KMS-11 (cell line): ENCODE measurements at regions not wholly inside any gene's neighbourhood (a gene's known extent, or its start where the extent isn't known, plus 50 kb on each side); places are given as distances from the start of the nearest gene placed in this dataset.
"Not testable (repeated sequence)": the region's sequence is repeated elsewhere in the genome, so short reads cannot be mapped to it uniquely, and the experiment has no call there.

Experiments
- H2AFZ ChIP-seq: fragments of 200-600 bp; sonication (generic); 2 replicates; pipeline ENCODE4 v1.6.1; 2016; ENCODE audit warnings: antibody characterized with exemption, mixed run types, low read depth
- H3K27ac ChIP-seq: fragments of 200-600 bp; sonication (generic); 2 replicates; pipeline ENCODE4 v1.6.1; 2016; ENCODE audit warnings: mild to moderate bottlenecking, mixed run types
- H3K27me3 ChIP-seq: fragments of 200-600 bp; sonication (generic); 2 replicates; pipeline ENCODE4 v1.6.1; 2017; ENCODE audit warnings: mild to moderate bottlenecking, low read depth, mixed run types, moderate library complexity; ENCODE audit not compliant: insufficient read depth
- H3K36me3 ChIP-seq: fragments of 200-600 bp; sonication (generic); 2 replicates; pipeline ENCODE4 v1.6.1; 2017; ENCODE audit warnings: mild to moderate bottlenecking, mixed run types; ENCODE audit not compliant: insufficient read depth
- H3K4me1 ChIP-seq: fragments of 200-600 bp; sonication (generic); 2 replicates; pipeline ENCODE4 v1.6.1; 2016; ENCODE audit warnings: mild to moderate bottlenecking, low read depth, mixed run types; ENCODE audit not compliant: poor library complexity, severe bottlenecking
- H3K4me2 ChIP-seq: fragments of 200-600 bp; sonication (generic); 2 replicates; pipeline ENCODE4 v1.7.0; 2016; ENCODE audit warnings: mild to moderate bottlenecking, mixed run types
- H3K4me3 ChIP-seq: fragments of 200-600 bp; sonication (generic); IDR thresholded peaks from 2 replicates; pipeline ENCODE4 v1.6.1; 2017; ENCODE audit warnings: low read depth, low read length, mixed read lengths; ENCODE audit not compliant: insufficient read depth
- H3K79me2 ChIP-seq: fragments of 200-600 bp; sonication (generic); 2 replicates; pipeline ENCODE4 v1.6.1; 2016; ENCODE audit warnings: low read depth, mixed run types; ENCODE audit not compliant: insufficient read depth
- H3K9ac ChIP-seq: fragments of 200-600 bp; sonication (generic); 2 replicates; pipeline ENCODE4 v1.6.1; 2016; ENCODE audit warnings: mild to moderate bottlenecking, mixed run types
- H4K20me1 ChIP-seq: fragments of 200-600 bp; sonication (generic); 2 replicates; pipeline ENCODE4 v1.6.1; 2016; ENCODE audit warnings: mild to moderate bottlenecking, mixed run types; ENCODE audit not compliant: insufficient read depth
- TF ChIP-seq, protein P1 (sequence below): fragments of 200-600 bp; sonication (generic); conservative IDR thresholded peaks from 2 replicates; pipeline ENCODE4 v1.6.1; 2017; ENCODE audit warnings: low read depth, mild to moderate bottlenecking, antibody characterized with exemption, low read length, moderate library complexity, mixed read lengths

DNA sequence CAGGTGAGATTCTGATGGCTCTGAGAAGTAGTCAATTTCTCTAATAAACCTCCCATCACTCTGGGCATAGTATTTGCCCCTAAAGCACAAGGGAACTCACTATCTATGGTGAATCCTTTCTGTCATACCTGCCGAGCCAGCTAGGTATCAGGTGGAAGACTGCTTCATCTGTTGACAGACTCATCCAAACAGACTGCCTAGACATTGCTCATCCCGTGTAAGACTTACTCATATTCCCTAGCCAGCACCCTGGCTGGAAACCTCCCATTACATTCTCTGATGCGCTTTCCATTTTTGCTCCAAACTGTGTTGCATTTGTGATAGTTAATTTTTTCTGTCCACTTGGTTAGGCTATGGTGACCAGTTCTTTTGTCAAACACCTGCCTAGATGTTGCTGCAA lies 595.9 kb downstream of the DNAH5 start:
- no peak overlapping the region for H3K9ac ChIP-seq
- no peaks in the 10 kb centered on the region for H3K79me2 ChIP-seq
- no peak overlapping the region for H3K27ac ChIP-seq
- H2AFZ ChIP-seq: no peak overlapping the region
- no peaks in the 10 kb centered on the region for H4K20me1 ChIP-seq
- no peaks in the 10 kb centered on the region for H3K36me3 ChIP-seq
- H3K27me3 ChIP-seq: no peaks in the 10 kb centered on the region
- no peak overlapping the region for H3K4me3 ChIP-seq
- no peaks in the 10 kb centered on the region for H3K4me1 ChIP-seq
- TF ChIP-seq, protein P1, sequence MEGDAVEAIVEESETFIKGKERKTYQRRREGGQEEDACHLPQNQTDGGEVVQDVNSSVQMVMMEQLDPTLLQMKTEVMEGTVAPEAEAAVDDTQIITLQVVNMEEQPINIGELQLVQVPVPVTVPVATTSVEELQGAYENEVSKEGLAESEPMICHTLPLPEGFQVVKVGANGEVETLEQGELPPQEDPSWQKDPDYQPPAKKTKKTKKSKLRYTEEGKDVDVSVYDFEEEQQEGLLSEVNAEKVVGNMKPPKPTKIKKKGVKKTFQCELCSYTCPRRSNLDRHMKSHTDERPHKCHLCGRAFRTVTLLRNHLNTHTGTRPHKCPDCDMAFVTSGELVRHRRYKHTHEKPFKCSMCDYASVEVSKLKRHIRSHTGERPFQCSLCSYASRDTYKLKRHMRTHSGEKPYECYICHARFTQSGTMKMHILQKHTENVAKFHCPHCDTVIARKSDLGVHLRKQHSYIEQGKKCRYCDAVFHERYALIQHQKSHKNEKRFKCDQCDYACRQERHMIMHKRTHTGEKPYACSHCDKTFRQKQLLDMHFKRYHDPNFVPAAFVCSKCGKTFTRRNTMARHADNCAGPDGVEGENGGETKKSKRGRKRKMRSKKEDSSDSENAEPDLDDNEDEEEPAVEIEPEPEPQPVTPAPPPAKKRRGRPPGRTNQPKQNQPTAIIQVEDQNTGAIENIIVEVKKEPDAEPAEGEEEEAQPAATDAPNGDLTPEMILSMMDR: no peak
- H3K4me2 ChIP-seq: no peak overlapping the region

DNA sequence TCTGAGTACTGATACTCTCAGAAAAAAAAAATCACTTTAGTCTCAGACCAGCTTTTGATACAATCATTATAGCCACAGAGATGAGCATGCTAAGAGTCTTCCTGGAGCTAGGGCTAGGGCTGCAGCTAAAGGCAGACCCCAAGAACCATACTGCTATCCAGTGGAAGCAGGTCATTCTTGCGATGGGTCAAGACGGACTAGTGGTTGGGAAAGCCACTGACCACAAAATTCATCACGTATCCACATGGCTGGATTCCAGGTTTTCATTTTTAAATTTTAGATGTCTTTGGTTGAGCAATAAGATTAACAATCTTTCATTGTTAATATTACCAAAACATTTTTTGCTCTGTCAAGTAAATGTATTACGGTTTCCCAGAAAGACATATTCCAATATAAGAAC lies 598.1 kb downstream of the DNAH5 start:
- Histone ChIP-seq H3K9ac (no peak overlapping the region), H2AFZ (no peak overlapping the region), H4K20me1 (no peaks in the 10 kb centered on the region), H3K79me2 (no peaks in the 10 kb centered on the region), H3K27ac (no peak overlapping the region), H3K4me1 (no peaks in the 10 kb centered on the region), H3K27me3 (no peaks in the 10 kb centered on the region), H3K4me3 (no peak overlapping the region), H3K36me3 (no peaks in the 10 kb centered on the region), H3K4me2 (no peak overlapping the region)
- TF ChIP-seq, protein P1: no peak

DNA sequence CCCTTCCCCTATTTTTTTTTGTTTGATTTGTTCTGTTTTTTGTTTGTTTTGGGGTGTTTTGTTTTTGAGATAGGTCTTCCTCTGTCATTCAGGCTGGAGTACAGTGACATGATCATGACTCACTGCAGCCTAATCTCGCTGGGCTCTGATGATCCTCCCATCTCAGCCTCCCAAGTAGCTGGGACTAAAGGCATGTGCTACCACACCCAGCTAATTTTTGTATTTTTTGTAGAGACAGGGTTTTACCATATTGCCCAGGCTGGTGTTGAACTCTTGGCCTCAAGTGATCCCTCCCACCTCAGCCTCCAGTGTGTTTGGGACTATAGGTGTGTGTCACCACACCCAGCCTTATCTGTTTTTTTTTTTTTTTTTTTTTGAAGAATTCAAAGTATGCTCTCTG lies 605.4 kb downstream of the DNAH5 start:
- TF ChIP-seq, protein P1: no peak
- no peak overlapping the region for H3K4me2 ChIP-seq
- no peaks in the 10 kb centered on the region for H3K4me1 ChIP-seq

DNA sequence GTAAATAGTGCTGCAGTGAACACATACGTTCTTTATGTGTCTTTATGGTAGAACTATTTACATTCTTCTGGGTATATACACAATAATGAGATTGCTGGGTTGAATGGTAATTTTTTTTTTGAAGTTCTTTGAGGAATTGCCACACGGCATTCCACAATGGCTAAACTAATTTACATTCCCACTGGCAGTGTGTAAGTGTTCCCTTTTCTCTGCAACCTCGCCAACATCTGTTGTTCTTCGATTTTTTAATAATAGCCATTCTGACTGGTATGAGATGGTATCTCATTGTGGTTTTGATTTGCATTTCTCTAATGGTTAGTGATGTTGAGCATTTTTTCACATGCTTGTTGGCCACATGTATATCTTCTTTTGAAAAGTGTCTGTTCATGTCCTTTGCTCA lies 609.5 kb downstream of the DNAH5 start:
- H3K9ac ChIP-seq, H2AFZ ChIP-seq, H4K20me1 ChIP-seq, H3K4me1 ChIP-seq, H3K4me3 ChIP-seq, H3K79me2 ChIP-seq, H3K27ac ChIP-seq, H3K36me3 ChIP-seq, H3K27me3 ChIP-seq, H3K4me2 ChIP-seq: not testable (repeated sequence)

More for the DNA sequence above, 605.4 kb downstream of the DNAH5 start:
- Histone ChIP-seq H3K36me3 (no peaks in the 10 kb centered on the region), H3K79me2 (no peaks in the 10 kb centered on the region), H3K27ac (no peak overlapping the region), H2AFZ (no peak overlapping the region), H3K9ac (no peak overlapping the region), H3K4me3 (no peak overlapping the region), H4K20me1 (no peaks in the 10 kb centered on the region), H3K27me3 (no peaks in the 10 kb centered on the region)

DNA sequence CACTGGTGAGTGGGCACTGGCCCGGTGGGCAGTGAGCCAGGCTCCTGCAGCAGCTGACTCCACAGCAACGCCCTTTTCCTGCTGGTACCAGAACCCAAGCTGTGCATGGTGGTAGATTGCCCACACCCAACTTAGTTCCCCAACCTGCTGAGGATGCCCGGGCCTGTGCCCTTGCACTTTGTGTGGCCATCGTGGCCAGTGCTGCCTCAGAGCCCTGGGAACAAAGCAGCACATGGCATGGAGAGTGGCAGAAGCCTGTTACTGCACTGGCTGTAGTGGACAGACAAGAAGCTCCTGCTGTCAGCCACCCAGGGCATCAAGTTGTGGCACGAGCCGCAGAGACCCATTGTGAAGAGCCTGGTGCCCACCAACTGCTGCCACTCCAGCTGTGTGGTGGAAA lies 612.9 kb downstream of the DNAH5 start:
- Histone ChIP-seq H3K9ac (no peak overlapping the region), H3K4me2 (no peak overlapping the region), H2AFZ (no peak overlapping the region), H3K79me2 (no peaks in the 10 kb centered on the region), H3K27me3 (no peaks in the 10 kb centered on the region), H3K27ac (no peak overlapping the region), H3K4me1 (no peaks in the 10 kb centered on the region), H4K20me1 (no peaks in the 10 kb centered on the region), H3K4me3 (no peak overlapping the region), H3K36me3 (no peaks in the 10 kb centered on the region)
- TF ChIP-seq, protein P1: no peak
